Upper lobe of left lung (tissue), 4 donors: ENCODE measurements at regions not wholly inside any gene's neighbourhood (a gene's known extent, or its start where the extent isn't known, plus 50 kb on each side); places are given as distances from the start of the nearest gene placed in this dataset.

Experiments
- POLR2A ChIP-seq, 4 donors: fragments of 450-650 bp; IDR thresholded peaks; one replicate each; pipeline ENCODE4 v1.5.1; 2016 to 2017; ENCODE audit warnings: antibody characterized with exemption in 4 of 4, mild to moderate bottlenecking in 2 of 4
- TF ChIP-seq, protein P1 (sequence below), 6 experiments: fragments of 450-650 bp in 4 of 6; fragments of 200-600 bp in 2 of 6; sonication (generic) in 2 of 6; IDR thresholded peaks; one replicate each; pipeline ENCODE4 v1.5.1; 2016 to 2019; ENCODE audit warnings: antibody characterized with exemption in 6 of 6

DNA sequence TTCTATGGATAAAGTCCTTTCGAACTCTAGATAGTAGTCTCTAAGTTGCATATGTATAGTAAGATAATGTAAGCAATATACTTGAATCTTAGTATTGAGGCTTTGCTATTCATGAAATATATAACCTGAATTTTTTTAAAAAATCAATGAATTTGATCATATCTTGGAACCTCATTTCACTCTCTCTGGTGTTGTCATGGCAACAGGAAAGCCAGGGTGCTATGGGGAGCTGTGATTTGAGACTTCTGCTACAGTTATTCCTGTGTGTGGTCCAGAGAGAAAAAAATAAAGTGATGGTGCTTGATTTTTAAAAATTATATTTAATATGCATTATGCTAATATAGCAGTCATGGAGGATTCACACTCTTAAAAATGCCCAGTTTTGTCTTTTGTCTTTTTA lies 508.0 kb downstream of the SNAPC1 start:
- TF ChIP-seq, protein P1, sequence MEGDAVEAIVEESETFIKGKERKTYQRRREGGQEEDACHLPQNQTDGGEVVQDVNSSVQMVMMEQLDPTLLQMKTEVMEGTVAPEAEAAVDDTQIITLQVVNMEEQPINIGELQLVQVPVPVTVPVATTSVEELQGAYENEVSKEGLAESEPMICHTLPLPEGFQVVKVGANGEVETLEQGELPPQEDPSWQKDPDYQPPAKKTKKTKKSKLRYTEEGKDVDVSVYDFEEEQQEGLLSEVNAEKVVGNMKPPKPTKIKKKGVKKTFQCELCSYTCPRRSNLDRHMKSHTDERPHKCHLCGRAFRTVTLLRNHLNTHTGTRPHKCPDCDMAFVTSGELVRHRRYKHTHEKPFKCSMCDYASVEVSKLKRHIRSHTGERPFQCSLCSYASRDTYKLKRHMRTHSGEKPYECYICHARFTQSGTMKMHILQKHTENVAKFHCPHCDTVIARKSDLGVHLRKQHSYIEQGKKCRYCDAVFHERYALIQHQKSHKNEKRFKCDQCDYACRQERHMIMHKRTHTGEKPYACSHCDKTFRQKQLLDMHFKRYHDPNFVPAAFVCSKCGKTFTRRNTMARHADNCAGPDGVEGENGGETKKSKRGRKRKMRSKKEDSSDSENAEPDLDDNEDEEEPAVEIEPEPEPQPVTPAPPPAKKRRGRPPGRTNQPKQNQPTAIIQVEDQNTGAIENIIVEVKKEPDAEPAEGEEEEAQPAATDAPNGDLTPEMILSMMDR (IDR thresholded peaks at IDR 0.05) = no peak
- TF ChIP-seq POLR2A (IDR thresholded peaks at IDR 0.05) = no peak
